HG03064 (cell line): ENCODE measurements at regions not wholly inside any gene's neighbourhood (a gene's known extent, or its start where the extent isn't known, plus 50 kb on each side); places are given as distances from the start of the nearest gene placed in this dataset.

ENCODE experiments used
- ATAC-seq: cut with Tn5 transposase; IDR thresholded peaks from one replicate; pipeline ENCODE4 v1.9.1; 2021; ENCODE audit warnings: low read depth; ENCODE audit not compliant: unreplicated experiment

DNA sequence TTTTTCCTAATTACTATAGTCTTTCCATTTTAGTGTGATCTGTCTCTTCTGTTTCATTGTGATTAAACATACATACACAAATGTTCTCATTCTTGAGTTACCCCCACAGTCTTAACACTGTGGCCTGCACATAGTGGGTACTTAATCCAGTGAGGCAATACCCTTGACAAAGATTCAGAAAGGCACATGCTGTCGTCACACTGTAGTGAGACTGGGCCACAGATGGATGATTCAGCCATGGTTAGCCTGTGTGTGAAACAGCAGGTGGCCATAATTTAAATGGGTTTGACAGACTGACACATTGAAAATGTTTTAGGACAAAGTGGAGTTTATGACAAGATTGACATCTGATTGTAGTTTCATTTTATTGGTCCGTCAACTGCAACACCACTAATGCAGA is 313.1 kb downstream of the C11orf87 start:
- no peak for ATAC-seq

DNA sequence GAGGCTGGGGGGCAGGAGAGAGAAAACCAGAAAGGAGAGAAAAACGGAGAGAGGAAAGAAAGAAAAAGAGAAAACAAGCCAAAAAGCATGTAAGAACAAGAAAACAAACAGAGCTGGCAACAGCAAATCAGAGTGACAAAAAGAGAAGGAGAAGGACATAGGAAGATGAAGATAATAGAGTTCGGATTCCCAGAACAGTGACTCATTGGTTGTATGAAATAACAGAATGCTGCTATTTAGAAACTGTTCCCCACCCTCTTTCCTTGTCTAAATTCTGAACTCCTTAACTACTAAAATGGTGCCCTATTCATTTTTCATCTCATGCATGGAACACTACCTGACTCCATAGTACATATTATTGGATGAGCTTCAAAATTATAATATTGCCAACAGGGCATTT is 317.4 kb downstream of the C11orf87 start:
- ATAC-seq: no peak

DNA sequence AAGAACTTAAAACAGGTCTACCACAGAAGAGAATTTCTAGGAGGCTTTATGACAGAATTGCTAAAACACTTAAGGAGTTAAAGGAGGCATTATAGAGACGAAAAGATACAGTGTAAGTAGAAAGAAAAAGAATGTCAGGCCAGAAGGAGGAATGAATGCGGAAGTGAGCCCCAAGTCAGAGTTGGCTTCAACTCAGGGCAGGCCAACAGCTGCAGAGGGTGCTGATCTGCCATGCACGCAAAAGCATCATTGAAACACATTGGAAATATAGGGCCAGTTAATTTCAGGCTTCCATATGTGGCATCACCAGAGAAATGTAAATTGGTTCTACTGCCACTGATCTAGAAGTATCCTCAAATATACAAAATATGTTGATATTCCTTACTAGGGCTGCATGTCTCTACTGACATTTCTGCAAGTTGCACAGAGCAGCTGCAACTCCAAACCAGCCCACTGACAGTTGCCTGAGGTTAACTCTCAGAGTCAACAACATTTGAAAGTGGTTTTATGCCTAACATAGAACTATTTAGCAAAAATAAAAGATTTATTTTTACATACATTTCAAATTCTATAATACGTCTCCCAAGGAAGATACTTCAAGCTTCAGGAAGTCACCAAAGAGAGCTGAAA is 324.1 kb downstream of the C11orf87 start:
- no peak for ATAC-seq

DNA sequence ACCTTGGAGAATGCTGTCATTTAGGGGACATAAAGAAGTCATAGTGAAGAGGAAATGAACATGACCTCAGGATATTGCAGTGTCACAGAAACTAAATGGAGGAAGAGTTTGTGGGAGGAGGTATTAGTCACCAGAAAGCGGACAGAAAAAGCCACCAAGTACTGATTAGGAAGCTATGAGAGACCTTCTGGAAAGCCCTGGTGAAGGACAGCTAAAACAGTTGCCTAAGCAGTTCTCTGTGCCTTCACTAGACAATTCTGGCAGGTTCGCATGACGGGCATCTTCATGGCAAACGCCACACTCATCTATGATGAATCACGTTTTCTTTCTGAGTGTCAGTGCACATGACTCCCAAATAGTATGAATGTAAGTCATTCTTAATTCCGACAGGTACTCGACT is 325.8 kb downstream of the C11orf87 start:
- ATAC-seq: no peak

DNA sequence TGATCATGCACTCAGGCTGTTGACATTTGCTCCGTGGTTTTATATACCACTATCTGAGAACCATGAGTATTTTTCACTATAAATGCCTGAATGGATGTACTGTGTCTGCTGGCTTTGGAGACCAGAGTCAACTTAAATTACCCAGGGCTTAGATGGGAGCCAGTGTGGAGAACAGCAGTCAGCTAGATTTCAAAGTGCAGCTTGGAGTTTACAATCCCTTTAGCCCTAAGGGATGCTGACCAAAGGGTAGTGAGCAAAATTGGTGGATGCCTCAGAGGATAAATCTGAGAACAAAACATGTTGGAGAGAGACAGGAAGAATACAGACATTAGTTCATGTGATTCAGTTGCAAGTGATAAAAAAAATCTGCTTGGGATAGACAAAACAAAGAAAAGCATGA is 327.5 kb downstream of the C11orf87 start:
- no peak for ATAC-seq

DNA sequence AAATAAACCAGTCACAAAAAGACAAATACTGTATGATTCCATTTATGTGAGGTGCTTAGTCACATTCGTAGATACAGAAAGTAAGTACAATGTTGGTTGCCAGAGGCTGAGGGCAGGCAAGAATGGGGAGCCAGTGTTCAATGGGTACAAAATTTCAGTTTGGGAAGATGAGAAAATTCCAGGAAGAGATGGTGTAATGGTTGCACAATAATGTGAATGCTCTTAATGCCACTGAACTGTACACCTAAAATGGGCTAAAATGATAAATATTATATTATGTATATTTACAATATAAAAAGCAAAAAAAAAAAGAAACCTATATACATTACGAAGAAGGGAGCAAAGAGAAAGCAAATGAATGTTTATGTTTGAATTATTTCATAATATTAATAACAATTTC is 329.0 kb downstream of the C11orf87 start:
- no peak for ATAC-seq

DNA sequence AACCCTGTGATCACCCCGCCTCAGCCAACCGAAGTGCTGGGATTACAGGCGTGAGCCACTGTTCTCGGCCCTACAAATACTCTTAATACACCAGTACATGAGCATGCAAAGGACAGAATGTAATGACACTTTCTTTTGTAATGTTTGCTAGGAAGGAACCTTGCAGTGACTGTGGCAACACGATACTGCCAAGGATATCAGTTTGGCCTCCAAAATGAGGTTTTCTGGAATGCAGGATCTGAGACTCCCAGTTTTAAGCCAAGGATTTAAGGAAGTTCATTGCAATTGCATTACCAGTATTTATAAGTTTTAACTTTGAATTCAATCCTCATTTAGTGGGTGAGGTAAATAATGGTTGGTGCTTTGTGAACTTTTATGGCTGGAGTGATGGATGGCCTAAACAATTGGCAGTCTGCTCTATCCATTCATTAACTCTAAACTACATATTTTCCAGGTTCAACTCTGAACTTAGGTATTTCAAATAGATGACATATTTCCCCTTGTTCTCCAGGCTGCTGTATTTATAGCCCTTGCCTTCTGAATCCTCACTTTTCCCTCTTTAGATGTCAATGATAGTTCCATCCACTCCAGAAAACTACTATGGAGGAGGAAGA is 330.3 kb downstream of the C11orf87 start:
- ATAC-seq: no peak

DNA sequence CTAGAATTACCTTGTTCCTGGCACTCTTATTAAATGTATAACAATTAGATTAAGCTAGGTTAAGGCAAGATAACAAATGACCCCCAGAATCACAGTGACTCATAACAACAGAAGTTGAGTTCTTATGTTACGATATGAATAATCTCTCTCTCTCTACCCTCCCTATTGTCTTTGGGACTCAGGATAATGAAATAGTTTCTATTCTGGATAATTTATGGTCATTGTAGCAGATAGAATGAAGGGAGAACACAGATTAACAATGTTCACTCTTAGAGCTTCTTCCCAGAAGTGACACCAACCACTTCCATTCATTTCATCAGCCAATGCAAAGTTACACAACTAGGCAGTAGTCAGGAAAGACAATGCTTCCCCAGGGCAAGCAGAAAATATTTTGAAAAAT is 334.5 kb downstream of the C11orf87 start:
- ATAC-seq: no peak

DNA sequence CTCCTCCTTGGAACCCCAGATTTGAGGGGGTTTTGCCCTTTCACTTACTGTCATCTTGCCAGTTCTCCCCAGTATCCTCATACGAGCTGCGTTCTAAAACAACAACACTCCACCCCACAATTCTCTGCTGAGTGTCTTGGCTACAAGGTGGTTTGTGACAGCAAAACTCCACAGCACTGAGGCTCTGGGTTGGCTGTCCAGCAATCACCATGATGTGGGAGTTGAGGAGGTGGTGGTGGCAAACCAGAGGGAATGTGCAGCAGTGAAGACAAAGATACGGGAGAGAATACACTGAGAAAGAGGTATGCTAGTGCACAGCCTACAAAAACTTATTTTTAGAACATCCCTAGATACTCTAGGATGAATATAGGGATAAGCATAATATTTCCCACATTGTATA is 335.0 kb downstream of the C11orf87 start:
- ATAC-seq: no peak

DNA sequence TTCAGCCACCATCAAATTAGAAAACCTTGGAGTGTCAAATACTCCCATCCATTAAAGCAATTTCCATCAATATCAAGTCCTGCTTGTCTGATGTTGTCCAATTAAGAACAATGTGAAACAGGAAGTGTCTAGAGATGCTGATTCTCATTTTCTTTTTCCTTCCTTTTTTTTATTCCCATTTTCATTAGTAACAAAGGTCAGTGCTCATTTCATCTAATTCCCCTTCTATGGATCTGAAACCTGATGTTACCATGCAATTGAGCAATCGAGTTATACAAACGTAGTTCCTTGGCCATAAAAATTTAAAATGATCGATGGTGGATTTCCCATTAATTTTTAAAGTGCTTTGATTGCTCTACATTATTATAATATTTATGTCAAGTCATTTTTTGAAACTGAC is 330.6 kb upstream of the ZC3H12C start:
- no peak for ATAC-seq

DNA sequence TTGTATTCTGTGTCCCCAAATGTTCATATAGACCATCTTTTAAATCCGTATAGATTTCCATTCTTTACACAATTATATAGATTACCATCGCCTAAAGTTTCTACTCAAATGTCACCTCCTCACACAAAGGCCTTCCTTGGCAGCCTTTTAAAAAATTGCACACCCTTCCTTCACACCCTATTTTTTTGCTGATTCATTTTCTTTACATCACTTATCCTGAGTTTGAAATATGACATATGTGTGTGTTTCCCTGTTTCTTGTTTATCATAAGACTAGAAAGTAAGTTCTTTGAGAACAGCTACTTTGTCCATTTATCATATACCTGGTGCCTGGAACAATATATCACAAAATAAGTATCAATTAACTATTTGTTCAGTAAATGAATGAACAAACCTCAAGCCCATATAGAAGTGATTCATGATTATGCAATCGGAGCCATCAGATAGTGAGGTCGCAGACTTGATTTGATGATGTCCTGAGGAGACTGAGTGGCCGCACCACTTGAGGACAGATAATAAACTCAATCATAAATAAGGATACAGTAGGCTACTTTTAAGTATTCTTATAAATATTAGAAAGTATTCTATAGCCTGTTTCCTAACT is 327.4 kb upstream of the ZC3H12C start:
- no peak for ATAC-seq

DNA sequence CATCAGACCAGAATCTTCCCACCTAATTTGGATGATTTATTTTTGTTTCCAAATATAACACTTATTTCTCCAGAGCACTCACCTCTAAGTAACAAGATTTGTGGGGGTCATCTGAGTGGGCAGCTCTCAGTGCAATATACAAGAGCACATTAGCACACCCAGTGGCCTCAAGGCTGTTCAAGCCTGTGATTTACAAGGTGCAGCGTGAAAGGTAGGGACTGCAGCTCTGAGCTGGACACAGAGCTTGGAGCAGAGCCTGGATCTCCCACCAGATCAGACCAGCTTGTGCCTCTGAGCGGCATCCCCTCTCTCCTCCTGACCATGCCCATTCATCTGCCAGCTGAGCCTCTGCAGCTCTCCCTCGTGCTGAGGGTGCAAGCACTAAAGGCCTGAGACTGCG is 323.3 kb upstream of the ZC3H12C start:
- no peak for ATAC-seq

DNA sequence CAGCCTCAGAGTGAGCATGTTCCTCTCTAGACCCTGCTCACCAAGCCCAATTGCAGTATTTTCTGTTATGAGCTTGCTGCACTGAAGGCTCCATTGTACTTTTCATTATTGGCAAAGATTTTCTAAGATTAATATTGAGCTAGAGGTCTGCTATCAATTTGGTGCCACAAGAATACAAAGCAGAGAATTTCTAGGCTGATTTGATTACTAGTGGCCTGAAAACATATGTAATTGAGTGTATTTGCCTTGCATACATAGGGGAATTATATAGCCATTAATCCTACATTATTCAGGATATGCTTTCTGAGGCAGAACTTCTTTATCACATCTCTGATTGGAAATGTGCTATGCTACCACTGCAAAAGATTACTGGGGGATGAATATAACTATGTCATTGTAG is 322.9 kb upstream of the ZC3H12C start:
- no peak for ATAC-seq

DNA sequence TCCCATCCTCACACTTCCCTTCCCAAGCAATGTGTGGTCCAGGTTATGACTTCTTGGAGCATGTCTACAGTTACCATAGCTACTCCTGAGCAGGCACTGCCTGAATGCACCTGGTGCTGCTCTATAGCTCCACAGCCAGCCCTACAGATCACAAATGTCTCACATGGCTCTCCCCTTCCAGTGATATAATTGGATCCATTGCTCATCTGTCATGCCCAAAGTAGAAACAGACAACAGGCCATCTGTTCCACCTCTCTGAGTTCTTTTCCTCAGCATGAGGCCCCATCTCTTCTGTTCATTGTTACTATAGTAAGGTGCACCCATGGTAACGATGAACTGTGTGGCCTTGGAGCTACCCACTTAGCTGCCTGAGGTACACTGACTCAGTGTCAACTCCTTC is 320.3 kb upstream of the ZC3H12C start:
- no peak for ATAC-seq

DNA sequence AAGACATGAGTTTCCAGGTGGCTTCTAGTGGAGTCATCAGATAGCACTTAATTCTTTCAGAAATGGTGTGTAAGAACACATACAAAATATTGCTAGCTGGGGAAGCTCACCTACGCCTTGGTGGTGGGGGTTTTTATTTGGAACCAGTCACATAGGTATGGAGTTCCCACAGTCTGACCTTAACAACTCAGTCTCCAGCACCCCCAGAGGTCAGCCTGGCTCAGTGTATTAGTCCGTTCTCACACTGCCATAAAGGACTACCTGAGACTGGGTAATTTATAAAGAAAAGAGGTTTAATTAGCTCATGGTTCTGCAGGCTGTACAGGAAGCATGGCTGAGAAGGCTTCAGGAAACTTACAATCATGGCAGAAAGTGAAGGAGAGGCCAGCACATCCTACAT is 317.5 kb upstream of the ZC3H12C start:
- no peak for ATAC-seq

DNA sequence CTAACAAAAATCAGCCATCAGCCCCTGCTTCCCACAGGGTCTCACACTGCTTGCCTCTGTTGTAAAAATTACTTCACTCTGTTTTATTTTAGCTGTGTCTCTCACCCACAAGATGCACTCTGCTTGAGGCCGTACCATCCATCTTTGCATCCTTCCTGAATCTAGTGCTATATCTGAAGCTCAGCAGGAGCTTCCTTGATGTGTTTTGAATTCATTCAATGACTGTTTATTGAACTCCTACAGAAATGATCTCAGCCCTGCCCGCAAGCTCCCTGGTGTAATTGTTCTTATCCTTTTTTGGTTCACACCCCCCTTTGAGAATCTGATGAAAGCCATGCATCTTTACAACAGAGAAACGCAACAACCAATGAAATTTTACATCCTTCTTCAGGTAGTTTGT is 310.2 kb upstream of the ZC3H12C start:
- no peak for ATAC-seq

DNA sequence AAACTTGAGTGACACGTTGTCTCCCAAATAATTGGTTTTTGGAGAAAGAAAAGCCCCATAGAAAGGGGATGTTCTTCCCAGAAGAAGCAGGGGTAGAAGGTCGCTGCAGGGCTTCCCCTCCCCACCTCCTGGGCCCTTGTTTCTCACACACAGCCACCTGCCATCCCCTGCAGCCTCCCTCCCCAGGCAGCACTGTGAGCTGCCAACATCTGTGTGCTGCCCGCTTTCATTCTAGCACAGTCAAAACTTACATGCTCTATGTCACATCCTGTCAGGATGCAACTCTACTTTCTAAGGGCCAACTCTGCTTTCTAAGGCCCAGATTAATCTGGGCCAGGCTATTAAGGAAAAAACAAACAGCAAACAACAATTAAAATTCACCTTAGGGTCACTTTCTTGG is 309.4 kb upstream of the ZC3H12C start:
- ATAC-seq: peak; percentile 91

DNA sequence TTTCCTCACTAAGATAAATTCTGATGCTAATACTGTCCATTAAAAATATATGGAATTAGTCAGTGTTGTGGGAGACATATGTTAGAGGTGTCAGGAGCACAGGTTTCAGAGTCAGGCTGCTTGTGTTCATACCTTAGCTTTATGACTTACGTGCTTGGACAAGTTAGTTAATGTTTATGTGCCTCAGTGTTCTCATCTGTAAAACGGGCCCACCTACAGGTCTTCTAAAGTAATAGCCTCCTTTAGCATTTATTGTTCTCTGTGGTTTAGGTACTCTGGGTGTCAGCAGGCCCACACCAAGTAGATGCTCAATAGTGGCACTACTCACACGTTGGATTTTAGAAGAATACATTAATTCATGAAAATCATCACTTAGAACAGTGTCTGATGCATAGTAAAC is 308.7 kb upstream of the ZC3H12C start:
- no peak for ATAC-seq

DNA sequence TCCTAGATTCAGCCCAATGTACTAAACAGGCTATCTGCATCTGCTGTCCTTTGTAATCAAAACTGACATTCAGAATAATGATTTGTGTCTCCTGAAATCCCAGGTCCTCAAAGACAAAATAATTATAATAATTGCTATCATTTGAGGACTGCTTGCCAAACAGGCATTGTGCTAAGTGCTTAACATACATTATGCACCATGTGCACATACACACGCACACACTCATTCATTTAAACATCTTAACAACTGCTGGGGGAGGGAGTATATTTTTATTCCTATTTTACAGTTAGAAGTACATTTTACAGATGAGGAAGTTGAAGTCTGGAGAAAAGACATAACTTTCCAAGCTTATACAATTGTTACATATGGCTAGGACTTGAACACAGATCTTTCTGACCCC is 308.0 kb upstream of the ZC3H12C start:
- no peak for ATAC-seq

DNA sequence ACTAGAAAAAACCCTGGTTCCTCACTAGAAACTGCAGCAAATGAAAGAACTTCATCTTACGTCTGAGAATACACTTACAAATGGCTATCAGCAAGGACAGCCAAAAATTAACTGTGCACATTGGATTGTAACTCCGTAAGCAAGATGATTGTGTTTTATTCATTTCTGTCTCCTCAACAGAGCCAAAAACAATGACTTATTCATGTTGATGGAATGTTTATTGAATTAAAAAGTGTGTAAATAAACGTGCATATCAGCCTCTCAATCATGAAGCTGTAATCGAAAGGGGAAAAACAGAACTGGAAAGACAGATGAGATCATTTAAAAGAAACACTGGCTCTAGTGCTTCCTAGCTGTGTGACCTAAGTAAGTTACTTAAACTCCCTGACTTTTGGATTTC is 307.5 kb upstream of the ZC3H12C start:
- ATAC-seq: no peak

DNA sequence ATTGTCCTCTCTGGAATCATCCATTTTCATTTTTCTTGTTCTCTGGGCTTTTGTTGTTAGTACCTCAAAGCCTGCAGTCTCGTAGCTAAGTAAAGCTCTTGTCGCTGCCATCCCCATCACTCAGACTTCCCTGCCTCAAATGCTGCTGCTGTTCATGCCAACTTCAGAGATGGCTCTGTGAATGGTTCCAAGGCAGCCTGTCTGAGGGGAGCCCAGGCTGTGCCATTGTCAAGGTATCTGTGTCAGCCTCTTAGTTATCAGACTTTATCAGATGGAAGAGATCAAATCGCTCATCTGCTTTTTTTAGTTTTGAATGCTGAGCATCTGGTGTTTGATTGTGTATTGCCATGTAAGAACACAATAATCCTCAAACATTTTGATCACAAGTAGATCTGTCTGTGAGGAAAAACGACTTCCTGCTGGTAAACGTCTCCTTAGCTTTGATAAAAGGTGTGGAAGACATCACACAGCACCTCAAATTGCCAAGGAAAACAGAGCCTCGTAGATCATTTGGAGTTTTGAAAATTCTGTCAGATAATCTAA is 304.2 kb upstream of the ZC3H12C start:
- ATAC-seq: no peak

DNA sequence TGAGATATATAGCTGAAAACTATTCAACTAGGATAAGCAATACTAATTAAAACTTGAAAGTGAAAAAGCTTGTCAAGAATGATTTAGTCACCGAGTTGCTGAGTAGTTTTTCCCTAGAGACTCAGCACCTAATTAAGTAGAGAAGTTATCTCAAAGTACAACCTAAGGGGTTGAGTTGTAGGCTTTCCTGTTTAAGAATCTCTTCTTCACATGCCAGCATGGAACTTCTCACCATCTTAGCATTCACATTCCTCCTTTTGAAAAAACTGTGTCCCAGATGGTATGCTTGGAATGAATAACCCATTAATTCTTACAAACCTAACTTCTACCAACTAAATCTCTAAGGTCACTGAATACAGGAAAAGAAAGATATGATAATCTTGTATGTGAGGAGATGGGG is 303.3 kb upstream of the ZC3H12C start:
- no peak for ATAC-seq
